GM12872 (cell line): ENCODE measurements at regions not wholly inside any gene's neighbourhood (a gene's known extent, or its start where the extent isn't known, plus 50 kb on each side); places are given as distances from the start of the nearest gene placed in this dataset.

ENCODE experiments used
- TF ChIP-seq, protein P1 (sequence below): IDR thresholded peaks from 3 replicates; pipeline ENCODE4 v1.5.1; 2011; ENCODE audit warnings: low read depth, mild to moderate bottlenecking, low read length, moderate library complexity; ENCODE audit not compliant: insufficient read depth

DNA sequence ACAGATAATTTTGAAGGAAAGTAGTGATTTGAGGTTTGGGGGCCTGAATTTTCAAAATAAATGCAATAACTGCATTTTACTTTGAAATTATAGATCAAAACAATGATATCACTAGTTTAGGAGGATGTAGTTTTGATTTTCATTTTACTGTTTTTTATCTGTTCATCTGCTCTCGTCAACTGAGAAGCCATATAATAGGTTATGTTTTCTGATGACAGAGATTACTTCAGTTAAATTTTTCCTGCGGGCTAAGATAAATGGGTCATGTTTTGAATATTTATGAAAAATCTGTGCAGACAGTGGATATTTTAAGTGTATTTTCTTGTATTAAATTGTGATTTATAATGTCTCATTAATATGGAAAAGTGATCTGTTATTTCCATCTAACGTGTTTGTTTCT lies 573.4 kb downstream of the CPS1 start:
- TF ChIP-seq, protein P1, sequence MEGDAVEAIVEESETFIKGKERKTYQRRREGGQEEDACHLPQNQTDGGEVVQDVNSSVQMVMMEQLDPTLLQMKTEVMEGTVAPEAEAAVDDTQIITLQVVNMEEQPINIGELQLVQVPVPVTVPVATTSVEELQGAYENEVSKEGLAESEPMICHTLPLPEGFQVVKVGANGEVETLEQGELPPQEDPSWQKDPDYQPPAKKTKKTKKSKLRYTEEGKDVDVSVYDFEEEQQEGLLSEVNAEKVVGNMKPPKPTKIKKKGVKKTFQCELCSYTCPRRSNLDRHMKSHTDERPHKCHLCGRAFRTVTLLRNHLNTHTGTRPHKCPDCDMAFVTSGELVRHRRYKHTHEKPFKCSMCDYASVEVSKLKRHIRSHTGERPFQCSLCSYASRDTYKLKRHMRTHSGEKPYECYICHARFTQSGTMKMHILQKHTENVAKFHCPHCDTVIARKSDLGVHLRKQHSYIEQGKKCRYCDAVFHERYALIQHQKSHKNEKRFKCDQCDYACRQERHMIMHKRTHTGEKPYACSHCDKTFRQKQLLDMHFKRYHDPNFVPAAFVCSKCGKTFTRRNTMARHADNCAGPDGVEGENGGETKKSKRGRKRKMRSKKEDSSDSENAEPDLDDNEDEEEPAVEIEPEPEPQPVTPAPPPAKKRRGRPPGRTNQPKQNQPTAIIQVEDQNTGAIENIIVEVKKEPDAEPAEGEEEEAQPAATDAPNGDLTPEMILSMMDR = no peak

- TF ChIP-seq, protein P1 = no peak
Measured at GRCh38 chr2:211132046-211132445, 575.6 kb downstream of the CPS1 start.

DNA sequence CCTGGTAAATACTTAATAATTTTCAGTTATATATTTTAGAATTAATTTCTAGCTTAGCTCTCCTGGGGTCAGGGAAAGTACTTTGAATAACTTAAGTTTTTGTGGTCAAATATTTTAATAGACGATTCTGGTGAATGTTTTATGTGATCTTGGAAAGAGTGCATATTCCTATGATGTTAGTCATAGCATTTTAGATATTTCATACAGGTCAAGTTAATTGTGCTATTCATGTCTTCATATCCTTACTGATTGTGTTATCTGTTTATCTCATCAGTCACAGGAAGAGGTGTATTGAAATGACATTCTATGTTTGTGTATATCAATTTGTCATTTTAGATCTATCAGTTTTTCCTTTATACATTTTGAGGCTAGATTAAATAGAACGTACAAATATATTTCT lies 576.2 kb downstream of the CPS1 start:
- TF ChIP-seq, protein P1 = no peak

DNA sequence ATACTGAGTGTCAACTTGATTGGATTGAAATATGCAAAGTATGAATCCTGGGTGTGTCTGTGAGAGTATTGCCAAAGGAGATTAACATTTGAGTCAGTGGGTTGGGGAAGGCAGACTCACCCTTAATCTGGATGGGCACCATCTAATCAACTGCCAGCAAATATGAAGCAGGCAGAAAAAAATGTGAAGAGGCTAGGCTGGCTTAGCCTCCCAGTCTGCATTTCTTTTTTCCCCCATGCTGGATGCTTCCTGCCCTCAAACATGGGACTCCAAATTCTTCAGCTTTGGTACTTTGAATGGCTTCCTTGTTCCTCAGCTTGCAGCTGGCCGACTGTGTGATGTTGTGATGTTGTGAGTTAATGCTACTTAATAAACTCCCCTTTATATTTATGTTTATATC lies 577.4 kb downstream of the CPS1 start:
- TF ChIP-seq, protein P1 = no peak

GRCh38 chr2:211138551-211138950 lies 582.2 kb downstream of the CPS1 start:
- TF ChIP-seq, protein P1 = no peak

DNA sequence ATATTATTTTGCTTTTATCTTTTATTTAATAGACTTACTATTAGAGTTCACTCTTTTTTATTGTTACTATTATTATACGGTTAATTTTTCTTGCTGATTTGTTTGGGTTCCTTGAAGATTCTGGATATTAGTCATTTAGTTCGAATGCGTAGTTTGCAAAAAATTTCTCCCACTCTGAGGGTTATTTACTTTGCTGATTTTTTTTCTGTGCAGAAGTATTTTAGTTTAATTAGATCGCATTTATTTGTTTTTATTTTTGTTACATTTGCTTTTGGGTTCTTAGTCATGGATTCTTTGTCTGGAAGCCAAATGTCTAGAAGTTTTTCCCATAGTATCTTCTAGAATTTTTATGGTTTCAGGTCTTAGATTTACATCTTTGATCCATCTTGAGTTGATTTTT lies 585.2 kb downstream of the CPS1 start:
- TF ChIP-seq, protein P1 = no peak

DNA sequence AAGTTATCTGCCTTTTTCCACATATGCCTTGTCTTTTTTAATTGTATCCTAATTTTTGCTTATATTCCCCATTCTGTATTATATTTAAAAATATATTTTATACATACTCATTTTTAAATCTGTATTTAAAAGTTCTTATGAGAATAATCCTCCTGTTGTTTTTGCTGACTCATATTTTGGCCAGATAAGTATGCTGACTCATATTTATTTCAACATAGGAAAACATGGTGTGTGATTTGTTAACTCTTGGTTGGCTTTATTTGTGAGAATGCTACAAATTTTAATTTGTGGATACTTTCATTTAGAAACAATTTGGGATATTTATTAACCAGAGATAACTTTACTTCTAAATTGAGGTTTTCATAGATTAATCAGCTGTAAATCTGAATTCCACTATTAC lies 587.7 kb downstream of the CPS1 start:
- TF ChIP-seq, protein P1 = no peak
